Left lung (tissue), 4 donors: ENCODE measurements at regions not wholly inside any gene's neighbourhood (a gene's known extent, or its start where the extent isn't known, plus 50 kb on each side); places are given as distances from the start of the nearest gene placed in this dataset.
A peak's percentile ranks its signal among the peaks of the same experiment; 100 is the strongest.

ENCODE experiments used
- ATAC-seq: fragments of 200-7000 bp; cut with Tn5 transposase; one replicate; pipeline ENCODE4 v1.9.1; 2020; ENCODE audit warnings: moderate library complexity
- DNase-seq, 4 donors: peaks; one replicate each; pipeline ENCODE4 v3.0.0-alpha.2; 2013 to 2020
- H3K27ac ChIP-seq, 2 donors: fragments of 200-600 bp; sonication (generic) in 1 of 2; one replicate each; pipeline versions ENCODE4 v1.5.0 to v1.8.0; 2020 to 2021
- H3K27me3 ChIP-seq, 2 donors: fragments of 200-600 bp; sonication (generic) in 1 of 2; one replicate each; pipeline versions ENCODE4 v1.5.0 to v1.8.0; 2020 to 2021
- H3K36me3 ChIP-seq, 2 donors: fragments of 200-600 bp; sonication (generic) in 1 of 2; one replicate each; pipeline versions ENCODE4 v1.5.0 to v1.8.0; 2020 to 2021
- H3K4me1 ChIP-seq, 2 donors: fragments of 200-600 bp; one replicate each; pipeline ENCODE4 v1.8.0; 2021
- H3K4me3 ChIP-seq, 2 donors: fragments of 200-600 bp; sonication (generic) in 1 of 2; one replicate each; pipeline versions ENCODE4 v1.5.0 to v1.8.0; 2020 to 2021; ENCODE audit warnings: mild to moderate bottlenecking in 1 of 2
- H3K9me3 ChIP-seq, 2 donors: fragments of 200-600 bp; sonication (generic) in 1 of 2; one replicate each; pipeline versions ENCODE4 v1.5.0 to v1.8.0; 2020 to 2021
- intact Hi-C, 2 donors: fragments of 100-400 bp; cut with DNase I; formaldehyde crosslinking; loops; one replicate each; pipeline versions ENCODE4 v1.11.2 to v1.14.2; 2022
- TF ChIP-seq, protein P1 (sequence below), 2 donors: fragments of 200-600 bp; sonication (generic) in 1 of 2; IDR thresholded peaks; one replicate each; pipeline versions ENCODE4 v1.5.0 to v1.8.0; 2021; ENCODE audit warnings: antibody characterized with exemption in 2 of 2
- donor health status: DM: no; HTN: yes; CAD: no.
- donor health status: DM: no; HTN: no; CAD: no.

DNA sequence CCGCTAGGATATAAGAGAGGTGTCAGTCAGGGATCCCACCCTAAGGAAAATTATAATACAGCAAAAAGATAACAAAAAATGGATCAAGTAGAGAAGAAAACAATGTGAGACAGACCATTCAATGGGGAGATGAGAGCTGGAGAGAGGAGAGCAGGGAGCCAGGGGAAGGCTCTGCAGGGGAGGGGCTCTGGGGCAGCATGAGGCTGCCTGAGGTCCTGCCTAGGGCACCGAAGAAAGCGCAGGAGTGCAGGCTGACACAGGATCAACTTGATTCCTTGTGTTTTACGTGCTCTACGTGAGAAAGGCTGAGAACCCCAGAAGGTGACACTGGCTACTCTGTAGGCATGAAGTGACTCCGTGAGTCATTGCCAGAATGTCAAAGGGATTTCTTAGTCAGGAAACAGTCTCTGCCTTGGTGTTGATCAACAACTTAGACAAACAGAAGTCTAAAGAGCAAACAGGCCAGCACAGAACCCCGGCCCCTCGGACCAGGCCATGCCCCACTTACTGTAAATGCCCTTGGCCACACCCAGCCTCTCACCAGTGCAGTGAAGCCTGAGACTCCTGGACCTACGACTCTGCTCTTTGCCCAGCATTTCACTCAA, 290.1 kb upstream of the PRDM1 start:
- Histone ChIP-seq H3K27me3 (no peaks in the 10 kb centered on the region), H3K4me3 (no peak overlapping the region), H3K27ac (no peak overlapping the region), H3K4me1 (peaks cover 7 to 54% of the 10 kb centered on the region in 2 donors), H3K36me3 (no peaks in the 10 kb centered on the region), H3K9me3 (no peaks in the 10 kb centered on the region)
- ATAC-seq, result peak; percentile 50
- TF ChIP-seq, protein P1, sequence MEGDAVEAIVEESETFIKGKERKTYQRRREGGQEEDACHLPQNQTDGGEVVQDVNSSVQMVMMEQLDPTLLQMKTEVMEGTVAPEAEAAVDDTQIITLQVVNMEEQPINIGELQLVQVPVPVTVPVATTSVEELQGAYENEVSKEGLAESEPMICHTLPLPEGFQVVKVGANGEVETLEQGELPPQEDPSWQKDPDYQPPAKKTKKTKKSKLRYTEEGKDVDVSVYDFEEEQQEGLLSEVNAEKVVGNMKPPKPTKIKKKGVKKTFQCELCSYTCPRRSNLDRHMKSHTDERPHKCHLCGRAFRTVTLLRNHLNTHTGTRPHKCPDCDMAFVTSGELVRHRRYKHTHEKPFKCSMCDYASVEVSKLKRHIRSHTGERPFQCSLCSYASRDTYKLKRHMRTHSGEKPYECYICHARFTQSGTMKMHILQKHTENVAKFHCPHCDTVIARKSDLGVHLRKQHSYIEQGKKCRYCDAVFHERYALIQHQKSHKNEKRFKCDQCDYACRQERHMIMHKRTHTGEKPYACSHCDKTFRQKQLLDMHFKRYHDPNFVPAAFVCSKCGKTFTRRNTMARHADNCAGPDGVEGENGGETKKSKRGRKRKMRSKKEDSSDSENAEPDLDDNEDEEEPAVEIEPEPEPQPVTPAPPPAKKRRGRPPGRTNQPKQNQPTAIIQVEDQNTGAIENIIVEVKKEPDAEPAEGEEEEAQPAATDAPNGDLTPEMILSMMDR (IDR thresholded peaks at IDR 0.05), result no peak
- DNase-seq, result peak in 2 of 4 donors; percentile 49 to 73
- intact Hi-C loops, result no loop called here

DNA sequence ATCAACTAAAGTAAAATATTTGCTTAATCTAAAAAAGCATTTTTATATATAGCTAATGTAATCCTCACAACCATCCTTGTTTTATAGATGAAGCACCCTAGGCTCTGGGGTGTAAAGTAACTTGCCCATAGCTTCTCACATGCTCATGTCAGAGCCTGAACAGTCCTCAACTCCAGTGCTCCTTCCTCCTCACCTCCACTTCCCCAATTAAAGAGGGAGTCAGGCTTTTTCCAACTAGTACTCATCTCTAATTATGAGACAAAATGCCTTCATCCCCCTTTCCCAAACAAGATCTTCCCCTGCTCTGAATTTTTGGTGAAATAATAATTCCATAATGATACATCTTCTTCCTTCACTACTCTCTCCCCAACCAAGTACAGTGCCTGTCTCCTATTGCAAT, 290.8 kb upstream of the PRDM1 start:
- Histone ChIP-seq H3K4me1 (peaks cover 7 to 54% of the 10 kb centered on the region in 2 donors), H3K4me3 (no peak overlapping the region), H3K27ac (no peak overlapping the region), H3K36me3 (no peaks in the 10 kb centered on the region), H3K9me3 (no peaks in the 10 kb centered on the region), H3K27me3 (no peaks in the 10 kb centered on the region)
- no peak for DNase-seq
- TF ChIP-seq, protein P1 (IDR thresholded peaks at IDR 0.05), result no peak
- no peak for ATAC-seq
- intact Hi-C loops, result no loop called here

DNA sequence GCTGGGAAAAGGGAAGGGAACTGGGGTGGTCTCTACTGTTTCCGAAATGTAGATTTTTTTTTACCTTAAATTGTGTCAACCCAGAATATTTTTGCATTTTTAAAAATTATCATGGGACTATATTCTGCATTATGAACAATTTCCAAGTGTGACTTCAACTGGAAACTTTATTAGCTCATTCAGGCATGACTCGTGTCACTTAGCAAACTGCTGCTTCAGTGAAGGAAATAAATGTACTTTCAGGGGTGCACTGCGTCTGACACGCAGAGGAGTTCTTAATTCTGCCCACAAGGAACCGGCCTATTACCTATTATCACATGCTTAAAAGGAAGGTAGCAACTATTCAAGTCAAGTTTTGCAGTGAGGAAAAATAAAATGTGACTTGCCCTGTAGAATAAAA, 291.3 kb upstream of the PRDM1 start:
- peaks cover 7 to 54% of the 10 kb centered on the region in 2 donors for H3K4me1 ChIP-seq
- ATAC-seq (no peak), DNase-seq (no peak)
- H3K27ac ChIP-seq, result no peak overlapping the region
- intact Hi-C loops, result no loop called here
- H3K27me3 ChIP-seq, result no peaks in the 10 kb centered on the region
- H3K4me3 ChIP-seq, result no peak overlapping the region
- H3K9me3 ChIP-seq, result no peaks in the 10 kb centered on the region
- no peaks in the 10 kb centered on the region for H3K36me3 ChIP-seq
- TF ChIP-seq, protein P1 (IDR thresholded peaks at IDR 0.05), result no peak

DNA sequence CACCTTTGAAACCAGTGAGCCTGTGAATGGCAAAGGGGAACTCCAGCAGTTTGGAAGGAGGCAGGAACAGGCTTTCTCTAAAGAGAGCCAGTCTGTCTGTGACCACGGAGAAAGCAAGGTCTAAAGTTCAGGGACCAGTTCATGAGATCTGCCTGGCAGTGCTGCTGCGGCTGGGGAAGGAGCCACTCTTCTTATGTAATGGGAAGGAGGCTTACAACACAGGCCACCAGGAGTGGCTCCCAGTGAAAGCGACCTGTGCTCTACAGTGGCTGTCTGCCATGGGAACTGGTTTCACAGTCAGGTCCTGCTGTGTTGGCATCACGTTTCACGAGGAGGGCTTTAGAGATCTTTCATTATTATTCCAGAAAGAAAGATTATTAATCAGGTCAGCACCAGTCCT, 291.9 kb upstream of the PRDM1 start:
- H3K9me3 ChIP-seq, result no peaks in the 10 kb centered on the region
- intact Hi-C loops, result no loop called here
- peak overlapping the region in 1 of 2 donors; percentile 2 for H3K27ac ChIP-seq
- H3K4me1 ChIP-seq, result peaks cover 7 to 51% of the 10 kb centered on the region in 2 donors
- TF ChIP-seq, protein P1 (IDR thresholded peaks at IDR 0.05), result no peak
- DNase-seq (peak in 2 of 4 donors; percentile 72 to 77), ATAC-seq (peak; percentile 82)
- no peaks in the 10 kb centered on the region for H3K36me3 ChIP-seq
- H3K27me3 ChIP-seq, result no peaks in the 10 kb centered on the region
- no peak overlapping the region for H3K4me3 ChIP-seq

DNA sequence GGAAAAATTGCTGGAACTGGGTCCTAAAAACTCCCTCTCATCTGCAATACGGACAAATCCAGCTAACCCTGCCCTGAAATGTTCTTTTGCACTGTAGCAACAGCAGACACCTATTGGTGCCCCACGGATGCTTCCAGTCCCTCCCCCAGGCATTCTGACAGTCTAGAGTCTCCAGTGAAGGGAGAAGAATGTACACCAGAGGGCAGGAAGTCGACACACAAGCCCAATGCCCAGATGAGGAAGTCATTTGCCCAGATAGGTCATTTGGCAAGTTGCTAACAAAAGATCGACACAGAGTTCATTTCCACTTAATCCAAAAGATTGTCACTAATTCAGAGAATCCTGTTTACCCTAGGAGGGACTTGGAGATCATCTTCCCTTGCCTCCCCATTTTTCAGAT, 293.0 kb upstream of the PRDM1 start:
- intact Hi-C loops, result no loop called here
- no peak for DNase-seq
- Histone ChIP-seq H3K27me3 (no peaks in the 10 kb centered on the region), H3K4me1 (peaks cover 0 to 40% of the 10 kb centered on the region in 2 donors), H3K27ac (peak overlapping the region in 1 of 2 donors; percentile 2), H3K4me3 (no peak overlapping the region), H3K9me3 (no peaks in the 10 kb centered on the region), H3K36me3 (no peaks in the 10 kb centered on the region)
- TF ChIP-seq, protein P1 (IDR thresholded peaks at IDR 0.05), result no peak
- peak; percentile 51 for ATAC-seq
